Erythroblast (primary cell): ENCODE measurements at regions not wholly inside any gene's neighbourhood (a gene's known extent, or its start where the extent isn't known, plus 50 kb on each side); places are given as distances from the start of the nearest gene placed in this dataset.
A peak's percentile ranks its signal among the peaks of the same experiment; 100 is the strongest.

Experiments used
- DNase-seq, 2 experiments: peaks; one replicate each; lab custom pipeline; 2025; lab: John Stamatoyannopoulos, UW
- GATA1 ChIP-seq: IDR thresholded peaks from 2 replicates; pipeline ENCODE4 v1.6.1; 2011; ENCODE audit warnings: low read depth, mild to moderate bottlenecking, control low read depth, low read length, moderate library complexity
- POLR2A ChIP-seq: IDR thresholded peaks from 2 replicates; pipeline ENCODE4 v1.6.1; 2011; ENCODE audit warnings: mild to moderate bottlenecking, low read length

DNA sequence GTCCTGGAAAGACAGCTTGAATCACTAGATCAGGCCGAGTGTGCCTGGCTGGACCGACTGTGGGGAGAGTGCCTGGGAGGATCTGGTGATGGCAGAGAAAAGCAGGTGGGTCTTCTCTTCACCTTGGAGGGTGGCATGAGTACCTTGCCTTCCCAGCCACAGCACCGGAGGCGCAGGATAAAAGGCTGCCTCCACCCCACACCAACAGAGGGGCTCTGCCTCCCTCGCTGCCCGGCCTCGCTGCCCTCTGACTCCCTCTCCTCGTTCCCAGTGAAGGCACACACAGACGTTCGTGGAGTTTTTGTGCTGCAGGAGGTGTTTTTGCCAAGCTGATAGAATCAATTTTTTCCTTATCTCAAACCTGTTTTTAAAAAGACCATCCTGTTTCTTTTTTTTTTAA lies 71.4 kb upstream of the HAAO start:
- TF ChIP-seq GATA1 (no peak), POLR2A (no peak)
- DNase-seq: no peak

DNA sequence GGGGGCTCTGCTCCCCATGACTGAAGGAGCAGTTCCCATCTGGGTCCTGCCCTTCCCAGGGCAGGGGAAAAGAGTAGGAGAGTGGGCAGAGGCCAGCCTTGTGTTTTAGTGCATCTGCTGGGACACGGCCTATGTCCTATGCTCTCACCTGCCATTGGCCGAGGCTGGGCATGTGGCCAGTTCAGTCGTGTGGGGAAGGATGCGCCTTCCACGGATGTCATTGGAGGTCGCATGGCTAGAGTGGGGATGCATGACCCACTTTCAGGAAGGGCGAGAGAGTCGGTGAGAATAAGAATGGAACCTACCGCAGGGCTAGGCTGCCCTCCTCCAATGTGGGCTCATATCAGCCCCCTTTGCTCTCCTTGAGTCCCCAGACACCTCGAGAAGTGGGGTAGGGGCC lies 70.9 kb upstream of the HAAO start:
- TF ChIP-seq POLR2A (no peak), GATA1 (no peak)
- DNase-seq: no peak

DNA sequence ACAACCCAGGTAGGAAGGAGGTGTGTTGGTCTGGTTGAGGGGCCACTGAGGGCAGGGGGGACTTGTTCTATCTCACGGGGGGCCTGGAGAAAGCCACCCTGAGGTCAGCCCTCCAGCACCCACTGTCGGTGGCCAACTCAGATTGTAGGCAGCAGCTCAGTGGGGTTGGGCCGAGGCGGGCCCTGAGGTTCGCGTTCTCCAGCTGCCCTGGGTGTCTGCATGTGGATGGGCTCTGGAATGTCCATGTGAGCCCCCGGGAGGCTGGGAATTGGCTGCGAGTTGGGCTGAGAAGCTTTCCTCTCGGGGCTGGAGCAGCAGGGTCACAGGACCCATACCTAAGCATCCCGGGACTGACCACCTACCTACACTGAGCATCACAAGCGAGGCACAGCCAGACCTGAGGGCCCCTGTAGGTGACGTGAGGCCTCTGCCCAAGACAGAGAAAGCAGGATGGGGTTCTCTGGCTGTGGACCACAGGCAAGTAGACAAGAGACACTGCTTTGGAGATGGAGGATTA lies 70.3 kb upstream of the HAAO start:
- no peak for DNase-seq
- TF ChIP-seq GATA1 (no peak), POLR2A (no peak)

DNA sequence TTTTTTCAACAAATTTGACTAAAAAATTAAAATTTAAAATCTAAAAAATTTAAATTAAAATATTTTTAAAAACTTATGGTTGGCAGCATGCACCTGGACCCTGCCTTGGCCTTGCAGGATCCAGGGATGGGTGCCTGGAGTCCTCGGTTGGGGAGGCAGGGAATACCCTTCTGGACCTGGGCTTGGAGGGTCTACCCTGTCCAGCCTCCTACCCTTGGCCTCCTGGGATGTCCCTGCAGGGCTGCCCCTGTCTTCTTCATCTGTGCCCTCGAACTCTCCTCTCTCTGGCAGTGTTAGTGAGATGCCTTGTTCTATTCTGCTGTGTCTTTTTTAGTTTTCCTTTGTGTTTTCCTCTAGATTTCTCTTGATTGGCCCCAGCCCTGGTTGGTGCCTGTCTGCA lies 68.9 kb upstream of the HAAO start:
- no peak for DNase-seq
- TF ChIP-seq POLR2A (no peak), GATA1 (no peak)

DNA sequence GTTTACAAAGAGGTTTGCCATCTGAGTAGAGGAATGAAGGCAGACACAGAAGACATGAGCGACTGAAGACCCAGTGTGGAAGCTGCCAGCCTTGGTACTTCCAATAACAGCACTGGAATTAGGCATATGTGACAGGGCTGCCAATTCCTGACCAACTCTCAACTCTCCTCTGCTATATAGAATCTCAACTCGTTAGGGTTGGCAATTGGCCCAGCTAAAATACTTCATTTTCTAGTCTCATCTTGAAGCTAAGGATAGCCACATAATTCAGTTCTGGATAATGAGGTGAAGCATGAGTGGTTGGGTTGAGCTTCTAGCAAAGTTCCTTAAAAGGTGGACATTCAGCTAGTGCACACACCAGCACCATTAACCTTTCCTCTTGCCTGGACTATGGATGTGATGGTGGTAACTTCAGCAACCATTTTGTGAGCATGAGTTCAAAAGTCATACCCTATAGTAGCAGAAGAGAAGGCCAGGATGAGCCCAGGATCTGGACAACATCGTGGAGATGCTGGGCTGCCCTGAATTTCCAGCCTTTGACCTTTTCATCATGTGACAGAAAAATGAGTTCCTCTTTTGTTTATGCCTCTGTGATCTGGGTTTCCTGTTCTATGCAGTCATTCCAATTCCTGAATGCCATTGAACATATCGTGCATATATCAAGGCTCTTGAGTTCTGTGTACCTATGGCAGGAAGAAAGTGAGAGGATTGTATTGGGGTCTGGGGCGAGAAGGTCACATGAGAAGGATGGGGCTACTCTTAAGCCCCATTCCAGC lies 68.1 kb upstream of the HAAO start:
- no peak for DNase-seq
- no peak for TF ChIP-seq POLR2A

DNA sequence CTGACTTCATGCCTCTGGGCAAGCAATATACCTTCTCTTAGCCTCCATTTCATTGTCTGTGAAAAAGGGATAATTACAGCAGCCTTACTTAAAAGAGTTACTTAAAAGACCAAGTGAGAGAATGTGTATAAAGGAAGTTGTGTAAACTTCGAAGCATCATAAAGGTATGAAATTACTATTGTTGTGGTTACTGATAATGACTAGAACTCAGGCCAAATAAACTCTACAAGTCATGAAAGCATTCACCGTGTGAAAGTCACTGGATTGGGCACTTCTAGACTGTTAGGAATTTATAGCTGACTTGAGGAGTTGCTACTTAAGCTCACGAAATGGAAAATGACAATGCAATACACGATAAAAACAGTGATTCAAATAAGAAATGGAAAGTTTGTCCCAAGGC lies 67.4 kb upstream of the HAAO start:
- TF ChIP-seq GATA1 (no peak), POLR2A (no peak)
- no peak for DNase-seq

DNA sequence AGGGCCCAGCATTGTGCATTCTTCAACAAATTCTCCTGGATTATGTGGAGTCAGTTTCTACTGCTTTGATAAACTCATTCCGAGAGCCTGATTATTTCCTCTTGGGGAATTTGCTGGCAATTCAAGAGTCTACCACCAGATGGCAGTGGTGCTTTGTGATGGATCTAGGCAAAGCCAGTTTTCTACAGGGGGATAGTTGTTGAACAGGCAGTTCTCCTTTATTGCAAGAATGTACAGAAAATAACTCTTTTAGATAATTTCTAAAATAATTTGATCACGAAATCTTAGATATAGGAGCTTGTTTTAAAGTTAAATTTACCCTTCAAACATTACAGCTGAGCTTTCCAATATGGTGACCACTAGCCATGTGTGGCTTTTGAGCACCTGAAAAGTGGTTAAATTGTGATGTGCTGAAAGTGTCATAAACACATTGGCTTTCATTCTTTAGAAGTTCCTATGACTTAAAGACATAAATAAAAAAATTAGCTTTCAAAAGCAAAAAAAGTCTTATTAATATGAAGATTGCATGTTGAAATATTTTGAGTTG lies 66.7 kb upstream of the HAAO start:
- TF ChIP-seq POLR2A: no peak
- no peak for TF ChIP-seq GATA1
- peak; percentile 74 to 88 for DNase-seq

DNA sequence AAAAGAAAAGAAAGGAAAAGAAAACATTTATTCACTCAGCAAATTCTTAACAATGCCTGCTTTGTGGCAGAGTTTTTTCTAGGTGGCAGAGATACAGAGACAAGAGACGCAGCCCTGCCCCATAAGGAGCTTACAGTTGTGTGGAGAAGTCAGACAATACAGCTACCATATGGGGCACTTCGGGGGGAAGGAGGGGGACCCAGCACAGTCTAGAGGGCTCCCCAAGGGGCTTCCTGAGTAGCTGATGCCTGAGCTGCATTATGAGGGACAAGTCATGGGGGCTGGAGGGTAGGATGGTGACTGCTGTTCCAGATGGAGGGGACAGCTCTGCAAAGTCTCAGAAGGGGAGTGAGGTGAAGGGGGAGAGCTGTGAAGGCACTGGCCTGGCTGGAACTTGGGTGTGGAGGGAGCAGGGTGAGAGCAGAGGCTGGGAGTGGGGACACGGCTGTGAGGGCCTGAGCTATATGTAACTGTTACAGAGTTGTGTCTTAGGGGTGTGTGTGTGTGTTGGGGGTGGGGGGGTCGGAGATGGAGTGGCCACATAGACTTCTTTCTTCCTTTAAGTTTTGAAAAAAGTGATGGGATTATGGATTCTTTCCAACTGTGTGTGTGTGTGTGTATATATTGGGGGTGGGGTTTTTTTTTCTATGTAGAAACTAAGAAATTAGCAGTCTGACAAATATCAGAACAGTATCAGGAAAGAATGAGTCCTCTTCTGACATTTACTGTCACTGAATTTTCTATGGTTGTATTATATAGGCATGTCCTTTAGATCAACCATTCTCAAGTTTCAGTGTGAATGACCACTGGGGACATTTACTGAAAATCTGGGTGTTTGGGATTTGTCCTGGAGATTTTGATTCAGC lies 66.0 kb upstream of the HAAO start:
- TF ChIP-seq GATA1 (no peak), POLR2A (no peak)
- no peak for DNase-seq

DNA sequence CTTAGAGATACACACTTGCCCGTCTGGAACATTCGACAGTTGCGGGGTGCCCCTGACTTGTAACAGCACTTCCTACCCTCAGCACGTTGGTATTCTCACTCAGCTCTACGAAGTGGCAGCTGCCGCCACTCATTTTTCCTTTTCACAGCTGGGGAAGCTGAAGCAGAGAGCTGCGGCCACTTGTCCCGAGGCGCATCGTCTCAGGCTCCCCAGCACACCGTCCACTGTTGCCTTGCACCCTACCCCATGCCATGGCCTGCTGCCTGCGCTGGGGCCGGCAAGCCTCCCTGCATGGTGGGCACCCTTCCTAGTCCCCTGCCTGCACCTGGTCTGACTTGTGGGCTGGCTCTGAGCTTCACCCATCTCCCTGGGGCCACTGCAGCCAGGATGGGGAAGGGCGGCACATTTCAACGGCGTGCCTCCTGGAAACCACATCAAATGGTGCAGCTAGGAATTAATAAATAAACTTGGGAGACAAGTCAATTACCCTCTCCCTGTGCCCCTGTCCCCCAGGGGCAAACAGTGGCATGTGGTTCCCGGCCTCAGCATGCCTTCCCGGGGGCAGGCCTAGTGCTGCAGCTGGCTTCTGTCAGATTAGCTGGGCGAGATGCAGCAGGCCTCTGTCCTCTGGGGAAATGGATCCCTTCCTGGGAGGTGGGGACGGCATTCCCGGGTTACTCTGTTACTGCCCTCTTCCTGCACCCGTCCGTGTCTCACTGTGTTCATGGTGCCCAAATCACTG lies 64.7 kb upstream of the HAAO start:
- TF ChIP-seq GATA1: no peak
- no peak for TF ChIP-seq POLR2A
- DNase-seq: no peak

DNA sequence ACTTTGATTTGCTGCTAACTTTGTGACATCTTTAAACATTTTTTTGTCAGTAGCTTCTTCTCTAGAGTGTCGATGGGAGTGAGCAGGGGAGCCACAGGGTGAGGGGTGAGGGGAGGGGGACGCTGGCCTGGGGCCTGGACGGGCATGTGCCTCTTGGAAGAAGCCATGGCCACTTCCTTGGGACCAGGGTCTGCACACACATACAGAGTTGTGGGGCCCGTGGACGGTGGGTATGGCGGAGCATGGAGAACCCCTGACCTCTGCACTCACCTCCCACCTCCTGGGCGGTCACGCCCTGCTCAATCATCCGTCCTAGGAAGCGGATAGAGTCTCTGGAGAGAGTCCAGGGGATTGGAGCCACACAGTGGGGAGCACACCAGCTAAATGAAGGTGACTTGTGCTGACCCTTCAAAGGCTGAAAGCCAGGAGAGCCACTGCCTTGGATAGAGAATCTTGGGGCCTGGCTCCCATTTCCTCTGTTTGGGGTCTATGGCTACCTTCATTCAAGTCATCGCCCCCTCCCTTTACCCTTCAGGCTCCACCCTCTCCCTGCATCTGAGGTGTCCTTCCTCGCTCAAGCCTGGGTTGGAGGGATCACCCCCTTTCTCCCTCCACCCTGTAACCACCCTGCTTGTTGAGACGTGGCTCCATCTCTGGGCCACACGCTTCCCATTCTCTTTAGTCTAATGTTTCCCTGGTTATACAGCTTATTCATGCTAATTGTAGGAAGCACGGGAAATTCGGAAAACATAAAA lies 63.9 kb upstream of the HAAO start:
- DNase-seq: no peak
- no peak for TF ChIP-seq POLR2A
- no peak for TF ChIP-seq GATA1

DNA sequence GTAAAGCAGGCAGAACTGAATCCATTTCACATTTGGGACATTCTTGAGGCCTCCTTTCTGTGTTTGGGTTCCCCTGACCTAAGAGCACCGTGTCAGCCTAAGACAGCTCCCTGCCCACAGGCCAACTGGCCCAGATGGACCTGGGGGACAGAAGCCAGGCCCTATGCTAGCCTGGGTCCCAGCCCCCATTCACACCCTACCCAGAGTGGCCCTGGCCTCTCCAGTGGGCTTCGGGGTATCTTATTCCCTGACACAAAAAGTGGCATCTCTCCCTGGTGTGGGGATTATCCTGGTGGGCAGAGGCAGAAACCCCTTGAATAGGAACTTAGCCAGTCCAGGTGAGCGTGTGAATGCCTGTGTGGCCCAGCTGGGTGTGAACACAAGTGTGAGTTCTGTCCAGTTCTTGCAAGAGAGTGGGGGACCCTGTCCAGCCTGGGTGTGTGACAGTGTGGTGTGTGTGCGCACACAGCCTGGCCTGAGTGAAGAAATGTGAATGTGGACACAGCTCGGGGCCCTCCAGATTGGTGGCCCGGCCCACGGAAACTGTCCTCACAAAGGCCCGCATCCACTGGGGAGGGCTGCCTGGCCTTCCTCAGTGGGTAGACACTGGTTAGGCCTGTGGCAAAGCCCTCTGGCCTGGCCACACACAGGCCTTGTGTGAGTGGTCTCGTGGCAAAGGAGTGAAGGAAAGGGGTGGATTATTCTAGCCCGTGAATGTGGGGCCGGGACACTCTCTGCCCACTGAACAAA lies 63.0 kb upstream of the HAAO start:
- TF ChIP-seq GATA1 (no peak), POLR2A (no peak)
- DNase-seq: no peak

DNA sequence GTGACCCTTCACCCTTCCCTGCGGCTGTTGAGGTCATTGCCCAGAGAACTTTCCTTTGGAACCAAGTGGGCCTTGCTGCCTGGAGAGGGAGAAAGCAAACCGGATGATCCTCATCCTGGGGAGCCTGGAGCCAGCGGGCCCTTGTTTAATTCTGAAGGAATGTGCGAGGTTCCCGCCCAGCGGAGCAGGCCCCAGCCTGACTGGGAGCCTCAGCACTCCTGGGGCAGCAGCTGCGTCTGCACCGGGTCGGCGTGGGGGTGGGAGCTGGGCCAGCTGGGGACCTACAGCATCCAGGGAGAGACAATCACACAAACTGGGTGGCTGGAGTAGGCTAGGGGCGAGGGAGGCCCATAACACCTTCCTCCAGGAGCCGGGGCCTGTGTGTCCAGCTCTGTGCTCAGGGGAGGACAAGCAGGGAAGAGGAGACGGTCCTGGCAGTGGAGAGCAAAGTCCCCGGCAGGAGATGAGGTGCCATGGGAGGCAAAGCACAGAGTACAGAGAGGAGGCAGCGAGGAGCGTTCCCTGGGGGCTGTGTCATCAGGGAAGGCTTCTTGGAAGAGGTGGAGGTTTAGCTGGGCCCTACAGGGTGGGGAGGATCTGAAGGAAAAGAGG lies 61.9 kb upstream of the HAAO start:
- no peak for TF ChIP-seq GATA1
- no peak for TF ChIP-seq POLR2A
- no peak for DNase-seq
